Naive thymus-derived CD4-positive, alpha-beta T cell (primary cell): ENCODE measurements at regions not wholly inside any gene's neighbourhood (a gene's known extent, or its start where the extent isn't known, plus 50 kb on each side); places are given as distances from the start of the nearest gene placed in this dataset.

Experiments used
- ATAC-seq: fragments of 150-1000 bp; cut with Tn5 transposase; 2 replicates; pipeline ENCODE4 v1.10.0; 2021; ENCODE audit warnings: mild to moderate bottlenecking, moderate library complexity
- CTCF ChIA-PET: fragments of 350-600 bp; sonication (Branson Sonifier 250); formaldehyde crosslinking; loops from one replicate; lab custom pipeline; 2021; ENCODE audit warnings: antibody characterized with exemption; lab: Charles Lee
- POLR2A ChIA-PET: fragments of 350-600 bp; sonication (Branson Sonifier 250); formaldehyde crosslinking; loops from one replicate; lab custom pipeline; 2021; ENCODE audit warnings: antibody characterized with exemption, inconsistent platforms; lab: Charles Lee
- DNase-seq, 9 donors: peaks; one replicate each; pipeline versions ENCODE4 v3.0.0 to v3.0.0-alpha.2; 2020 to 2022; ENCODE audit warnings: mixed read lengths in 1 of 9
- H3K27ac ChIP-seq: one replicate; pipeline ENCODE4 v1.7.0; 2013; ENCODE audit warnings: mild to moderate bottlenecking, low read depth, low read length, moderate library complexity
- H3K27me3 ChIP-seq, 2 donors: one replicate each; pipeline ENCODE4 v1.7.0; 2013; ENCODE audit warnings: low read length in 2 of 2, mild to moderate bottlenecking in 2 of 2, moderate library complexity in 2 of 2; ENCODE audit not compliant: control insufficient read depth in 2 of 2, insufficient read depth in 2 of 2
- H3K36me3 ChIP-seq, 3 experiments: 1 replicate in 2 of 3; 2 replicates in 1 of 3; pipeline ENCODE4 v1.7.0; 2013; ENCODE audit warnings: low read length in 3 of 3, mild to moderate bottlenecking in 3 of 3, moderate library complexity in 1 of 3; ENCODE audit not compliant: insufficient read depth in 3 of 3, control insufficient read depth in 2 of 3
- H3K4me1 ChIP-seq, 2 donors: one replicate each; pipeline ENCODE4 v1.7.0; 2013; ENCODE audit warnings: low read length in 2 of 2, mild to moderate bottlenecking in 2 of 2, moderate library complexity in 1 of 2; ENCODE audit not compliant: control insufficient read depth in 2 of 2, insufficient read depth in 2 of 2
- H3K4me3 ChIP-seq: 2 replicates; pipeline ENCODE4 v1.7.0; 2013; ENCODE audit warnings: mild to moderate bottlenecking, low read length
- H3K9me3 ChIP-seq, 3 experiments: 1 replicate in 2 of 3; 2 replicates in 1 of 3; pipeline ENCODE4 v1.7.0; 2013; ENCODE audit warnings: low read length in 3 of 3; ENCODE audit not compliant: control insufficient read depth in 2 of 3
- H3K27ac Mint-ChIP-seq, 9 donors: one replicate each; pipeline ENCODE4 v1.8.0; 2020 to 2022; ENCODE audit warnings: mixed read lengths in 9 of 9, mild to moderate bottlenecking in 8 of 9, moderate library complexity in 5 of 9, inconsistent platforms in 2 of 9
- H3K27me3 Mint-ChIP-seq, 5 donors: one replicate each; pipeline ENCODE4 v1.8.0; 2021 to 2022; ENCODE audit warnings: mixed read lengths in 5 of 5, mild to moderate bottlenecking in 1 of 5
- H3K36me3 Mint-ChIP-seq, 5 donors: one replicate each; pipeline ENCODE4 v1.8.0; 2020 to 2022; ENCODE audit warnings: mixed read lengths in 5 of 5, mild to moderate bottlenecking in 3 of 5, inconsistent platforms in 1 of 5
- H3K4me1 Mint-ChIP-seq, 7 donors: one replicate each; pipeline ENCODE4 v1.8.0; 2020 to 2022; ENCODE audit warnings: mixed read lengths in 7 of 7, mild to moderate bottlenecking in 3 of 7, inconsistent platforms in 1 of 7
- H3K4me3 Mint-ChIP-seq, 10 donors: one replicate each; pipeline ENCODE4 v1.8.0; 2020 to 2022; ENCODE audit warnings: mild to moderate bottlenecking in 10 of 10, mixed read lengths in 10 of 10, moderate library complexity in 6 of 10, inconsistent platforms in 2 of 10
- H3K9me3 Mint-ChIP-seq, 11 donors: one replicate each; pipeline ENCODE4 v1.8.0; 2020 to 2022; ENCODE audit warnings: mixed read lengths in 11 of 11, mild to moderate bottlenecking in 4 of 11, inconsistent platforms in 1 of 11, moderate library complexity in 1 of 11
- intact Hi-C, 2 donors: fragments of 100-400 bp; cut with micrococcal nuclease; formaldehyde crosslinking; loops; one replicate each; pipeline ENCODE4 v1.15.1; 2023

- H3K27me3 Mint-ChIP-seq: peaks cover 0 to 11% (median 9%) of the 10 kb centered on the region in 5 donors
- no peak for DNase-seq
- peaks cover 0 to 3% (median 0%) of the 10 kb centered on the region in 11 donors for H3K9me3 Mint-ChIP-seq
- Histone ChIP-seq H3K36me3 (no peaks in the 10 kb centered on the region), H3K4me3 (no peak overlapping the region), H3K9me3 (no peaks in the 10 kb centered on the region), H3K4me1 (no peaks in the 10 kb centered on the region), H3K27ac (no peak overlapping the region), H3K27me3 (no peaks in the 10 kb centered on the region)
- no peaks in the 10 kb centered on the region for H3K36me3 Mint-ChIP-seq
- no peak overlapping the region for H3K27ac Mint-ChIP-seq
- intact Hi-C loops: no loop called here
- ChIA-PET CTCF (no interaction called here), POLR2A (no interaction called here)
- ATAC-seq: no peak
- no peak overlapping the region for H3K4me3 Mint-ChIP-seq
- H3K4me1 Mint-ChIP-seq: no peaks in the 10 kb centered on the region
Measured at GRCh38 chr5:153884612-153884957, 154.1 kb downstream of the FAM114A2 start.

GRCh38 chr5:153883854-153884611, 154.7 kb downstream of the FAM114A2 start:
- Mint-ChIP-seq H3K9me3 (peaks cover 0 to 3% (median 0%) of the 10 kb centered on the region in 11 donors), H3K27me3 (peaks cover 0 to 14% (median 10%) of the 10 kb centered on the region in 5 donors), H3K27ac (no peak overlapping the region), H3K36me3 (no peaks in the 10 kb centered on the region), H3K4me3 (no peak overlapping the region), H3K4me1 (no peaks in the 10 kb centered on the region)
- H3K36me3 ChIP-seq: no peaks in the 10 kb centered on the region
- CTCF ChIA-PET: no interaction called here
- intact Hi-C loops: no loop called here
- H3K4me1 ChIP-seq: no peaks in the 10 kb centered on the region
- ATAC-seq (no peak), DNase-seq (no peak)
- POLR2A ChIA-PET: no interaction called here
- H3K27ac ChIP-seq: no peak overlapping the region
- H3K4me3 ChIP-seq: no peak overlapping the region
- H3K27me3 ChIP-seq: no peaks in the 10 kb centered on the region
- H3K9me3 ChIP-seq: no peaks in the 10 kb centered on the region

GRCh38 chr5:153881687-153882086, 157.0 kb downstream of the FAM114A2 start:
- DNase-seq (no peak), ATAC-seq (no peak)
- Mint-ChIP-seq H3K4me1 (no peaks in the 10 kb centered on the region), H3K9me3 (peaks cover 0 to 3% (median 0%) of the 10 kb centered on the region in 11 donors), H3K36me3 (no peaks in the 10 kb centered on the region), H3K27me3 (peaks cover 0 to 24% (median 10%) of the 10 kb centered on the region in 5 donors), H3K4me3 (no peak overlapping the region), H3K27ac (no peak overlapping the region)
- no peaks in the 10 kb centered on the region for H3K27me3 ChIP-seq
- no peaks in the 10 kb centered on the region for H3K36me3 ChIP-seq
- no peak overlapping the region for H3K27ac ChIP-seq
- no peaks in the 10 kb centered on the region for H3K4me1 ChIP-seq
- ChIA-PET POLR2A (no interaction called here), CTCF (no interaction called here)
- H3K4me3 ChIP-seq: no peak overlapping the region
- intact Hi-C loops: no loop called here
- H3K9me3 ChIP-seq: no peaks in the 10 kb centered on the region

- Histone ChIP-seq H3K27me3 (no peaks in the 10 kb centered on the region), H3K4me1 (no peaks in the 10 kb centered on the region), H3K36me3 (no peaks in the 10 kb centered on the region), H3K4me3 (no peak overlapping the region), H3K27ac (no peak overlapping the region), H3K9me3 (no peaks in the 10 kb centered on the region)
- no peaks in the 10 kb centered on the region for H3K36me3 Mint-ChIP-seq
- H3K27ac Mint-ChIP-seq: no peak overlapping the region
- intact Hi-C loops: no loop called here
- peaks cover 0 to 3% (median 0%) of the 10 kb centered on the region in 11 donors for H3K9me3 Mint-ChIP-seq
- ChIA-PET POLR2A (no interaction called here), CTCF (no interaction called here)
- H3K4me3 Mint-ChIP-seq: no peak overlapping the region
- H3K27me3 Mint-ChIP-seq: peaks cover 2 to 31% (median 10%) of the 10 kb centered on the region in 5 donors
- ATAC-seq (no peak), DNase-seq (no peak)
- H3K4me1 Mint-ChIP-seq: no peaks in the 10 kb centered on the region
Measured at GRCh38 chr5:153880106-153880505, 158.6 kb downstream of the FAM114A2 start.

GRCh38 chr5:153879596-153879995, 159.1 kb downstream of the FAM114A2 start:
- H3K4me3 ChIP-seq: no peak overlapping the region
- H3K27me3 Mint-ChIP-seq: peaks cover 2 to 31% (median 10%) of the 10 kb centered on the region in 5 donors
- H3K27me3 ChIP-seq: no peaks in the 10 kb centered on the region
- no peaks in the 10 kb centered on the region for H3K36me3 ChIP-seq
- no peak overlapping the region for H3K27ac ChIP-seq
- intact Hi-C loops: no loop called here
- ATAC-seq (no peak), DNase-seq (no peak)
- no peak overlapping the region for H3K27ac Mint-ChIP-seq
- POLR2A ChIA-PET: no interaction called here
- H3K36me3 Mint-ChIP-seq: no peaks in the 10 kb centered on the region
- no peaks in the 10 kb centered on the region for H3K9me3 ChIP-seq
- peaks cover 0 to 3% (median 0%) of the 10 kb centered on the region in 11 donors for H3K9me3 Mint-ChIP-seq
- no peaks in the 10 kb centered on the region for H3K4me1 ChIP-seq
- CTCF ChIA-PET: no interaction called here
- H3K4me3 Mint-ChIP-seq: no peak overlapping the region
- H3K4me1 Mint-ChIP-seq: no peaks in the 10 kb centered on the region

GRCh38 chr5:153866176-153866575, 172.5 kb downstream of the FAM114A2 start:
- no peaks in the 10 kb centered on the region for H3K9me3 ChIP-seq
- H3K27ac ChIP-seq: no peak overlapping the region
- Mint-ChIP-seq H3K9me3 (peaks cover 0 to 10% (median 0%) of the 10 kb centered on the region in 11 donors), H3K4me1 (no peaks in the 10 kb centered on the region), H3K36me3 (no peaks in the 10 kb centered on the region), H3K27ac (no peak overlapping the region), H3K4me3 (no peak overlapping the region), H3K27me3 (peaks cover 0 to 19% (median 17%) of the 10 kb centered on the region in 5 donors)
- DNase-seq (no peak), ATAC-seq (no peak)
- CTCF ChIA-PET: no interaction called here
- H3K4me3 ChIP-seq: no peak overlapping the region
- H3K36me3 ChIP-seq: no peaks in the 10 kb centered on the region
- POLR2A ChIA-PET: no interaction called here
- intact Hi-C loops: no loop called here
- H3K27me3 ChIP-seq: no peaks in the 10 kb centered on the region
- H3K4me1 ChIP-seq: no peaks in the 10 kb centered on the region

- ATAC-seq: no peak
Measured at GRCh38 chr5:153865016-153865415, 173.7 kb downstream of the FAM114A2 start.

More at GRCh38 chr5:153865016-153865415, 173.7 kb downstream of the FAM114A2 start:
- Histone ChIP-seq H3K27ac (no peak overlapping the region), H3K4me1 (no peaks in the 10 kb centered on the region), H3K27me3 (no peaks in the 10 kb centered on the region), H3K9me3 (no peaks in the 10 kb centered on the region), H3K4me3 (no peak overlapping the region), H3K36me3 (no peaks in the 10 kb centered on the region)
- Mint-ChIP-seq H3K9me3 (peaks cover 0 to 9% (median 0%) of the 10 kb centered on the region in 11 donors), H3K36me3 (no peaks in the 10 kb centered on the region), H3K4me3 (no peak overlapping the region), H3K27ac (no peak overlapping the region), H3K4me1 (no peaks in the 10 kb centered on the region), H3K27me3 (peaks cover 0 to 20% (median 16%) of the 10 kb centered on the region in 5 donors)
- intact Hi-C loops: no loop called here
- POLR2A ChIA-PET: no interaction called here
- DNase-seq: no peak
- CTCF ChIA-PET: no interaction called here
